Stomach (tissue), 4 donors: ENCODE measurements at regions not wholly inside any gene's neighbourhood (a gene's known extent, or its start where the extent isn't known, plus 50 kb on each side); places are given as distances from the start of the nearest gene placed in this dataset.
"Not testable (repeated sequence)": the region's sequence is repeated elsewhere in the genome, so short reads cannot be mapped to it uniquely, and the experiment has no call there.

ENCODE experiments used
- EP300 ChIP-seq: sonication (generic); formaldehyde crosslinking; IDR thresholded peaks from one replicate; pipeline ENCODE4 v1.6.1; 2017; ENCODE audit warnings: antibody characterized with exemption
- POLR2A ChIP-seq, 4 donors: fragments of 450-650 bp; IDR thresholded peaks; one replicate each; pipeline ENCODE4 v1.6.1; 2016; ENCODE audit warnings: antibody characterized with exemption in 4 of 4, control low read depth in 2 of 4, mild to moderate bottlenecking in 1 of 4, moderate library complexity in 1 of 4
- POLR2AphosphoS5 ChIP-seq, 3 donors: sonication (generic); formaldehyde crosslinking; IDR thresholded peaks; one replicate each; pipeline ENCODE4 v1.6.1; 2016; ENCODE audit warnings: antibody characterized with exemption in 3 of 3
- TF ChIP-seq, protein P1 (sequence below), 7 experiments: fragments of 450-650 bp in 4 of 7; fragments of 200-600 bp in 3 of 7; sonication (generic) in 3 of 7; IDR thresholded peaks; one replicate each; pipeline ENCODE4 v1.5.1; 2016 to 2019; ENCODE audit warnings: antibody characterized with exemption in 7 of 7, control low read depth in 2 of 7, mild to moderate bottlenecking in 1 of 7

DNA sequence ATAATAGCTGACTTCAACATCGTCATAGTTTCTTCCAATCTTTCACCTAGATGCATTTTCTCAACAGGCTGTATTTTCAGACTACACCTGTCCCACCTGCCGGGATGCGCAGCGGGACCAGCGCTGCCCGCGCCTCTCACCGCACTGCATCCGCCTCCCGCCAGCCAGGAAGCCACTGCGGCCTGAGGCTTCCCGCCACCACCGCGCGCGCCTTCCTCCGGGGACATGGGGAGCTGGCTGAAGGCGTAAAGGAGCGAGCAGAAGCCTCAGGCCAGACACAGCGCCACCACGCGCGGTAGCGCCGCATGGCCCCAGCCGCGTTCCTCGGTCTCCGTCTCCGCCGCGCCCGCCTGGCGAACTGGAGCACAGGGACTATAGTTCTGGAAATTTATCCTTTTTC is 135.7 kb upstream of the TEKT4 start:
- TF ChIP-seq, protein P1, sequence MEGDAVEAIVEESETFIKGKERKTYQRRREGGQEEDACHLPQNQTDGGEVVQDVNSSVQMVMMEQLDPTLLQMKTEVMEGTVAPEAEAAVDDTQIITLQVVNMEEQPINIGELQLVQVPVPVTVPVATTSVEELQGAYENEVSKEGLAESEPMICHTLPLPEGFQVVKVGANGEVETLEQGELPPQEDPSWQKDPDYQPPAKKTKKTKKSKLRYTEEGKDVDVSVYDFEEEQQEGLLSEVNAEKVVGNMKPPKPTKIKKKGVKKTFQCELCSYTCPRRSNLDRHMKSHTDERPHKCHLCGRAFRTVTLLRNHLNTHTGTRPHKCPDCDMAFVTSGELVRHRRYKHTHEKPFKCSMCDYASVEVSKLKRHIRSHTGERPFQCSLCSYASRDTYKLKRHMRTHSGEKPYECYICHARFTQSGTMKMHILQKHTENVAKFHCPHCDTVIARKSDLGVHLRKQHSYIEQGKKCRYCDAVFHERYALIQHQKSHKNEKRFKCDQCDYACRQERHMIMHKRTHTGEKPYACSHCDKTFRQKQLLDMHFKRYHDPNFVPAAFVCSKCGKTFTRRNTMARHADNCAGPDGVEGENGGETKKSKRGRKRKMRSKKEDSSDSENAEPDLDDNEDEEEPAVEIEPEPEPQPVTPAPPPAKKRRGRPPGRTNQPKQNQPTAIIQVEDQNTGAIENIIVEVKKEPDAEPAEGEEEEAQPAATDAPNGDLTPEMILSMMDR (IDR thresholded peaks at IDR 0.05) = not testable (repeated sequence)
- not testable (repeated sequence) for TF ChIP-seq POLR2A (IDR thresholded peaks at IDR 0.05); POLR2AphosphoS5 (IDR thresholded peaks at IDR 0.05); EP300
